Tibial nerve (tissue), 1 donor: ENCODE measurements at regions not wholly inside any gene's neighbourhood (a gene's known extent, or its start where the extent isn't known, plus 50 kb on each side); places are given as distances from the start of the nearest gene placed in this dataset. TPM values are rescaled to one million over a fixed set of nuclear protein-coding genes. Genes with fewer than 3 reads are reported as not detected.

ENCODE experiments used
- small RNA-seq: library from RNA; depleted of rRNA; stranded (forward); fragments of <200 nt; gene quantifications from one replicate; pipeline ENCODE3, GENCODE V24; 2016

Small RNA genes lying in the stretch of these regions (small RNA-seq; reads per million reads assigned to genes)
- gene AC096531.1 = not detected
- 0.38 reads per million for gene RNA5SP23
